ENCODE measurements at regions not wholly inside any gene's neighbourhood (a gene's known extent, or its start where the extent isn't known, plus 50 kb on each side); places are given as distances from the start of the nearest gene placed in this dataset.

- TF ChIP-seq AR (CRISPR knock-in tag; IDR thresholded peaks at IDR 0.05) = no peak
- no peak for TF ChIP-seq ESRRA (CRISPR knock-in tag; IDR thresholded peaks at IDR 0.05; ENCODE audit: borderline replicate concordance)
- Mint-ChIP-seq H3K27me3 (ENCODE audit: low read depth) (no peaks in the 10 kb centered on the region), H3K36me3 (peaks cover 2% of the 10 kb centered on the region; the same call in 1 of the 2 replicates), H3K4me3 (no peak overlapping the region), H3K4me1 (no peaks in the 10 kb centered on the region), H3K27ac (no peak overlapping the region), H3K9me3 (peaks cover 11% of the 10 kb centered on the region)
- DNase-seq (ENCODE audit: low spot score) (no peak), ATAC-seq (no peak)
- ChIA-PET POLR2A (no interaction called here), CTCF (no interaction called here)
Measured at GRCh38 chr17:70230850-70231640, 61.7 kb downstream of the KCNJ2 start.

DNA sequence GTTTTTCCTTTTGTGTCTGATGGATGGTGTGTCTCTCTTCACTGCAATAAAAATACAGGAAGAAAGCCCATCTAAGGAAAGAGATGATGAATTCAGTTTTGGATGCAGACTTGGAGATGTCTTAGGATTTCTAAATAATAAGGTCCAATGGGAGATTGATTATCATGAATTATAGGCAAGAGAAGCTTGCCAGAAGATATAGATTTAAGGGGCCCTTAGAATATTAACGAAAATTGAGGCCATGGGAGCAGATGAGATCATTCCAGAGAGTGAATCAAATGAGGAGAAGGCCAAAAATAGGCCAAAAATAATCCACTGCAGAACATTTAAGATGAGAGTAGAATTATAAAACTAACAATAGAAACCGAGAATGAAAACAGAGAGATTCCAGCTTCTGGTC lies 63.1 kb downstream of the KCNJ2 start:
- TF ChIP-seq GRHL2 (CRISPR knock-in tag; IDR thresholded peaks at IDR 0.05; ENCODE audit: insufficient replicate concordance, severe bottlenecking) (no peak), TEAD4 (CRISPR knock-in tag; IDR thresholded peaks at IDR 0.05) (no peak), HMGA2 (CRISPR knock-in tag; IDR thresholded peaks at IDR 0.05) (no peak), ETV6 (CRISPR knock-in tag; IDR thresholded peaks at IDR 0.05) (no peak), ATF2 (CRISPR knock-in tag; IDR thresholded peaks at IDR 0.05; ENCODE audit: borderline replicate concordance, low read depth) (no peak), ZMAT4 (CRISPR knock-in tag; IDR thresholded peaks at IDR 0.05) (no peak), FOXJ3 (CRISPR knock-in tag; IDR thresholded peaks at IDR 0.05; ENCODE audit: borderline replicate concordance) (no peak), ZNF396 (CRISPR knock-in tag; IDR thresholded peaks at IDR 0.05; ENCODE audit: borderline replicate concordance) (no peak)
- TF ChIP-seq, protein P1, sequence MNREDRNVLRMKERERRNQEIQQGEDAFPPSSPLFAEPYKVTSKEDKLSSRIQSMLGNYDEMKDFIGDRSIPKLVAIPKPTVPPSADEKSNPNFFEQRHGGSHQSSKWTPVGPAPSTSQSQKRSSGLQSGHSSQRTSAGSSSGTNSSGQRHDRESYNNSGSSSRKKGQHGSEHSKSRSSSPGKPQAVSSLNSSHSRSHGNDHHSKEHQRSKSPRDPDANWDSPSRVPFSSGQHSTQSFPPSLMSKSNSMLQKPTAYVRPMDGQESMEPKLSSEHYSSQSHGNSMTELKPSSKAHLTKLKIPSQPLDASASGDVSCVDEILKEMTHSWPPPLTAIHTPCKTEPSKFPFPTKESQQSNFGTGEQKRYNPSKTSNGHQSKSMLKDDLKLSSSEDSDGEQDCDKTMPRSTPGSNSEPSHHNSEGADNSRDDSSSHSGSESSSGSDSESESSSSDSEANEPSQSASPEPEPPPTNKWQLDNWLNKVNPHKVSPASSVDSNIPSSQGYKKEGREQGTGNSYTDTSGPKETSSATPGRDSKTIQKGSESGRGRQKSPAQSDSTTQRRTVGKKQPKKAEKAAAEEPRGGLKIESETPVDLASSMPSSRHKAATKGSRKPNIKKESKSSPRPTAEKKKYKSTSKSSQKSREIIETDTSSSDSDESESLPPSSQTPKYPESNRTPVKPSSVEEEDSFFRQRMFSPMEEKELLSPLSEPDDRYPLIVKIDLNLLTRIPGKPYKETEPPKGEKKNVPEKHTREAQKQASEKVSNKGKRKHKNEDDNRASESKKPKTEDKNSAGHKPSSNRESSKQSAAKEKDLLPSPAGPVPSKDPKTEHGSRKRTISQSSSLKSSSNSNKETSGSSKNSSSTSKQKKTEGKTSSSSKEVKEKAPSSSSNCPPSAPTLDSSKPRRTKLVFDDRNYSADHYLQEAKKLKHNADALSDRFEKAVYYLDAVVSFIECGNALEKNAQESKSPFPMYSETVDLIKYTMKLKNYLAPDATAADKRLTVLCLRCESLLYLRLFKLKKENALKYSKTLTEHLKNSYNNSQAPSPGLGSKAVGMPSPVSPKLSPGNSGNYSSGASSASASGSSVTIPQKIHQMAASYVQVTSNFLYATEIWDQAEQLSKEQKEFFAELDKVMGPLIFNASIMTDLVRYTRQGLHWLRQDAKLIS (CRISPR knock-in tag; IDR thresholded peaks at IDR 0.05; ENCODE audit: borderline replicate concordance) = no peak
- TF ChIP-seq, protein P2, sequence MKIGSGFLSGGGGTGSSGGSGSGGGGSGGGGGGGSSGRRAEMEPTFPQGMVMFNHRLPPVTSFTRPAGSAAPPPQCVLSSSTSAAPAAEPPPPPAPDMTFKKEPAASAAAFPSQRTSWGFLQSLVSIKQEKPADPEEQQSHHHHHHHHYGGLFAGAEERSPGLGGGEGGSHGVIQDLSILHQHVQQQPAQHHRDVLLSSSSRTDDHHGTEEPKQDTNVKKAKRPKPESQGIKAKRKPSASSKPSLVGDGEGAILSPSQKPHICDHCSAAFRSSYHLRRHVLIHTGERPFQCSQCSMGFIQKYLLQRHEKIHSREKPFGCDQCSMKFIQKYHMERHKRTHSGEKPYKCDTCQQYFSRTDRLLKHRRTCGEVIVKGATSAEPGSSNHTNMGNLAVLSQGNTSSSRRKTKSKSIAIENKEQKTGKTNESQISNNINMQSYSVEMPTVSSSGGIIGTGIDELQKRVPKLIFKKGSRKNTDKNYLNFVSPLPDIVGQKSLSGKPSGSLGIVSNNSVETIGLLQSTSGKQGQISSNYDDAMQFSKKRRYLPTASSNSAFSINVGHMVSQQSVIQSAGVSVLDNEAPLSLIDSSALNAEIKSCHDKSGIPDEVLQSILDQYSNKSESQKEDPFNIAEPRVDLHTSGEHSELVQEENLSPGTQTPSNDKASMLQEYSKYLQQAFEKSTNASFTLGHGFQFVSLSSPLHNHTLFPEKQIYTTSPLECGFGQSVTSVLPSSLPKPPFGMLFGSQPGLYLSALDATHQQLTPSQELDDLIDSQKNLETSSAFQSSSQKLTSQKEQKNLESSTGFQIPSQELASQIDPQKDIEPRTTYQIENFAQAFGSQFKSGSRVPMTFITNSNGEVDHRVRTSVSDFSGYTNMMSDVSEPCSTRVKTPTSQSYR (CRISPR knock-in tag; IDR thresholded peaks at IDR 0.05) = no peak
- TF ChIP-seq, protein P3, sequence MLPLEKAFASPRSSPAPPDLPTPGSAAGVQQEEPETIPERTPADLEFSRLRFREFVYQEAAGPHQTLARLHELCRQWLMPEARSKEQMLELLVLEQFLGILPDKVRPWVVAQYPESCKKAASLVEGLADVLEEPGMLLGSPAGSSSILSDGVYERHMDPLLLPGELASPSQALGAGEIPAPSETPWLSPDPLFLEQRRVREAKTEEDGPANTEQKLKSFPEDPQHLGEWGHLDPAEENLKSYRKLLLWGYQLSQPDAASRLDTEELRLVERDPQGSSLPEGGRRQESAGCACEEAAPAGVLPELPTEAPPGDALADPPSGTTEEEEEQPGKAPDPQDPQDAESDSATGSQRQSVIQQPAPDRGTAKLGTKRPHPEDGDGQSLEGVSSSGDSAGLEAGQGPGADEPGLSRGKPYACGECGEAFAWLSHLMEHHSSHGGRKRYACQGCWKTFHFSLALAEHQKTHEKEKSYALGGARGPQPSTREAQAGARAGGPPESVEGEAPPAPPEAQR (CRISPR knock-in tag; IDR thresholded peaks at IDR 0.05) = no peak
- TF ChIP-seq, protein P4, sequence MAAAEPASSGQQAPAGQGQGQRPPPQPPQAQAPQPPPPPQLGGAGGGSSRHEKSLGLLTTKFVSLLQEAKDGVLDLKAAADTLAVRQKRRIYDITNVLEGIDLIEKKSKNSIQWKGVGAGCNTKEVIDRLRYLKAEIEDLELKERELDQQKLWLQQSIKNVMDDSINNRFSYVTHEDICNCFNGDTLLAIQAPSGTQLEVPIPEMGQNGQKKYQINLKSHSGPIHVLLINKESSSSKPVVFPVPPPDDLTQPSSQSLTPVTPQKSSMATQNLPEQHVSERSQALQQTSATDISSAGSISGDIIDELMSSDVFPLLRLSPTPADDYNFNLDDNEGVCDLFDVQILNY (CRISPR knock-in tag; IDR thresholded peaks at IDR 0.05) = no peak
- ATAC-seq = no peak
- Mint-ChIP-seq H3K9me3 (peaks cover 18% of the 10 kb centered on the region), H3K4me3 (no peak overlapping the region), H3K27me3 (ENCODE audit: low read depth) (no peaks in the 10 kb centered on the region), H3K36me3 (peaks cover 2% of the 10 kb centered on the region; the same call in 1 of the 2 replicates), H3K27ac (no peak overlapping the region), H3K4me1 (no peaks in the 10 kb centered on the region)
- ChIA-PET CTCF (no interaction called here), POLR2A (no interaction called here)
- DNase-seq (ENCODE audit: low spot score) = no peak
